ENCODE measurements at regions not wholly inside any gene's neighbourhood (a gene's known extent, or its start where the extent isn't known, plus 50 kb on each side); places are given as distances from the start of the nearest gene placed in this dataset.
"Not testable (repeated sequence)": the region's sequence is repeated elsewhere in the genome, so short reads cannot be mapped to it uniquely, and the experiment has no call there.

DNA sequence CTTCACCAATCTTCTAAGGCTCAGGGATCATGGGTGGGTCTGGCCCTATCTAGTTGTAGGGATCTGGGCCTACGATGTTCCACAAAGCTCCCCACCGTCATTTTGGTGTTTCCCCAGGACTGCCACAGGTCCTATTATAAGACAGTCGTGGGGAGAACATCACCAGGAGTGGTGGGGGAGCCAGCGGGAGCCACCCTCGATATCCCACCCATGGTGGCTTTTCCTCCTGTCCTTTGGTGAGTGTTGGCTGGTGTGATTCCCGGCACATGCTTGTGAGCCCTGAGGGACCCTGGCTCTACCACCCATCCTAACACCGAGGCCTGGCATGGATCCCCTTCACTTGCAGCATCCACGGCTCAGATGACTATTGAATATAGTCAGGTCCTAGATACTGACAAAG is 247.4 kb downstream of the ACTR3B start:
- DNase-seq (ENCODE audit: low spot score), result no peak

DNA sequence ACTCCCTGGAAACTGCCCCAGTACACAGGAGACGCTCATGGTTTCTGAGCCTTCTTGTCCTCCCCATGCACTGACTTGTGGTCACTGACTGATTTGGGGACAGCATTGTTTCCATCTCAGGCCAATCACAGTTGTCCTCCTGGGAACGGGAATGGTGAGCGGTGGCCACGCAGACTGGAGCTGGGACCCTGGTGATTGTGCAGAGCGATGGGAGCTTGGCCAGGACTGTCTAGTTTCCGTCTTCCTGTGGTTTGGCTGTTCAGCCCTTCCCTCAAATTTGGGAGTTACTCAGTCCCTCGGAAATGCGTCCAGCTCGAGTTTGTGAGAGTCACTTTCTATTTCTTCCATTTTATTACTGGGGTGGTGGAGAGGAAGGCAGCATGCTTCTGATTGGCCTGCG is 250.9 kb downstream of the ACTR3B start:
- no peak for DNase-seq (ENCODE audit: low spot score)

DNA sequence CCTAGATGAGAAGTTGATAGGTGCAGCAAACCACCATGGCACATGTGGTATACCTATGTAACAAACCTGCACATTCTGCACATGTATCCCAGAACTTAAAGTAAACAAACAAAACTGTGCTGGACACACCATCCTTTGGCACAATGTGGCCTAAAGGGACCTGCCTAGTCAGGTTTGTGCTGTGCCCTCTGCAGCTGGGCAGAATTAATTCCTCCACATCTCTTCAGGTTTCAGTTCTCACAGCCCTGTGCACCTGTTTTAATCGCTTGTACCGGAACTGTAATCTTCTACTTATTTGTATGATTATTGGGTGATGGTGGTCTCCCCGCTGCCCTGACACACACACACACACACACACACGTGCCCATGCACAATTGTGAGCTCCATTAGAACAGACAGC is 252.7 kb downstream of the ACTR3B start:
- no peak for DNase-seq (ENCODE audit: low spot score)

DNA sequence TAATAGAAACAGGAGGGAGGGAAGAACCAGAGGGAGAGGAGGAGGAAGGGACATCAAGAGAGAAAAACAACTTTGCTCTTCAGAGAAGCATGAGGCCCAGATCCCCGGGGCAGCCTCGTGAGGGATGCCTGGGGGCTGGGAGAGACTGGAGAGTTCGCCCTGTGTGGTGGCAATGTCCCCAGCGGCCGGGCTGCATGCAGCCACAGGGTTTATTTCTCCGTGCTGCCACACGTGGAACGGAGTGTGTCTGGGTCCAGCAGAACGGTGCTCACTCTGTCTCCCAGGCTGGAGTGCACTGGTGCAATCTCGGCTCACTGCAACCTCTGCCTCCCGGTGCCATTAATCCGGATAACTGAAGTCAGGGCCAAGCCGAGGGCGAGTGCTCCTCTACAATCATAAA is 257.7 kb downstream of the ACTR3B start:
- DNase-seq (ENCODE audit: low spot score), result no peak

DNA sequence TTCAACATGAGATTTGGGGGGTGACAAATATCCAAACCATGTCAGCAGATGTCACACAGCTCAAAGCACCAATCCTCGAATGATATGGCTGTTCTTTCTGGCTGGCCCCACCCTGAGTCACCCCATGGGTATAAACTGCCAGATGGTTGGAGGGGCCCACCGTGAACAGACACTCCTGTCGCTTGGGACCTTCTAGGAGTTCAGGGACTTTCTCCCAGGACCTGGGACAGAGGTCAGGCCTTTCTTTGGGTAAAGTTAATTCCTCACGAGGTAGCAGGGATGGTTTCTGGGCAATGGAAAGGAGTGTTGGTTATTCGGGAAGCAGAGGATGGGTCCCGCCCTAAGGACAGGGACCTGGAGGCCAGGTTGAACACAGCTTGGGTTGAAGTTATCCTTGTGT is 262.0 kb downstream of the ACTR3B start:
- no peak for DNase-seq (ENCODE audit: low spot score)

DNA sequence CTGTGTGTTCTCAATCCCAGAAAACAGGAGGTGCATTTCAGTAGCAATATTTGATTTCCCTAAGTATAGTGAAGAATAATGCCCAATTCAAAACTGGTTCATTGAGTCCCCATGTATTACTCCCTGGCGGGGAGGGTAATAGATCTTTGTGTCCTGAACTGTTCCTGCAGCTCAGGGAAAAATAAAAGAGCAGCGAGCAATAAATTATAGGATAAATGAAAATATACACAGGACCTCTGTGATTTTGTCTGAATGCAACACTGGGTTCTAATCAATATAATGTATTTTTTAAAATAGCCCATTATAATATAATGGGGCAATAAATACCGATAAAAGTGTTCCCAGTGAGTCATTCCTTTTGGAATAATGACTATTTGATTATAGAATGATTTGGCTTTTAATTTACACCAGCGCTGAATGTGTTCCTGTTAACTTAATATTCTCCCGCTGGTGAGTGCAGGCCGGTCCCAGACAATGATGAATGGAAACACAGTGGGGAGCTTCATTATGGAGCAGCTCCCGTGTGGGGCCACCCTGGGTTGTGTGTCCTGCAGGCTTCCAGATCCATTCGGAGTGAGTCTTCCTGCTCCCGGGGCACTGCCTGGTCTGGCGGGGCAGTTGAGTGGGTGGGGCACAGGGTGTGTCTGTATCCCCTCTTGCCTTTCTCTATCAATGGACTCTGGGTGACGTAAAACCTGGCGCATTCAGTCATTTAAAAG is 263.1 kb downstream of the ACTR3B start:
- no peak for DNase-seq (ENCODE audit: low spot score)

DNA sequence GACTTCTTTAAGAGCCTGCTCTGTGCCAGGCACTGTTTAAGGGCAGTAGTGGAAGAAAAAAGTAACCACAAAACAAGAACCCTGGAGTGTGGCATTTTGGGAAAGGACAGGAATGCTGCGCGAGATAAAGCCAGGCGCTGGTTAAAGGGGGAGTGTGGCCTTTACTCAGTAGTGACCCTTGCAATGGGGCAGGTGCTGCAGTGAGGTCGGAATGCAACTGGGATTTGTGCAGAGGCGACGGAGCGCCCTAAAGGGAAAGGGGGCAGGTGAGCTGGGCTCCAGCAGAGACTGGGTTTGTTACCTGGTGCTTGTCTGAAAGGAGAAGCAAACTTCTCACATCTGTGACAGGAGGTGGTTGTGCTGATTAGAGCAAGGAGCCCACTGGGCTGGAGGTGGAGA is 263.6 kb downstream of the ACTR3B start:
- DNase-seq (ENCODE audit: low spot score), result no peak

DNA sequence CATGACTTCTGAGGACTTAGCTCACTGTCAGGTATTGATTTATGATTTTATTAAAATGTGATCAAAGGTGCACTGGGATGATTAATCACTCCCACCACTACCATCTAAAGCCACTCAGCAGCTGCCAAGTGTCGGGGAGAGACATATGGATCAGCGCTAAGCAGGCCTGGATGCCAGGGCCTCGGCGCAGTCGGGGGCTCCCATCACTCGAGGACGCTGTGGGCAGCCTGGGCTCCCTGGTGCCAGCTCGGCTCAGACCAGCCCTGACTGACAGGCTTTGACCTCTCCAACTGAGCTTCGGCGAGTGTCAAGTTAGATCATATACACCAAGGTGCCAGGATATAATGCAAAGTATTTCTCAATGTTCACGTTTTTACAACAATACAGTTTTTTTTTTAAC is 267.7 kb downstream of the ACTR3B start:
- DNase-seq (ENCODE audit: low spot score), result no peak

DNA sequence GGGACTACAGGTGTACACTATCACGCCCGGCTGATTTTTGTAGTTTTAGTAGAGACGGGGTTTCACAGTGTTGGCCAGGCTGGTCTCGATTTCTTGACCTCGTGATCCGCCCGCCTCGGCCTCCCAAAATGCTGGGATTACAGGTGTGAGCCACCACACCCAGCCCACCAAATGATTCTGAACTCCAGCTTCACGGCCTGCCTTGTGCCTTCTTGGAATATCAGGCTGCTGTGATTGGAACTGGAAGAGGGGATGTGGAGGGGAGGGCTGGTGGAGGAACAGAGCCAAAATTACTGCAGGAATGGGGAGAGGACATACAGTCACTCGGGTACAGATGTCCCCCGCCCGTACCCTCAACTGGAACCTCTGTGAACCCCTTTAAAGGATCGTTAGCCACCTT is 268.4 kb downstream of the ACTR3B start:
- DNase-seq (ENCODE audit: low spot score), result no peak

DNA sequence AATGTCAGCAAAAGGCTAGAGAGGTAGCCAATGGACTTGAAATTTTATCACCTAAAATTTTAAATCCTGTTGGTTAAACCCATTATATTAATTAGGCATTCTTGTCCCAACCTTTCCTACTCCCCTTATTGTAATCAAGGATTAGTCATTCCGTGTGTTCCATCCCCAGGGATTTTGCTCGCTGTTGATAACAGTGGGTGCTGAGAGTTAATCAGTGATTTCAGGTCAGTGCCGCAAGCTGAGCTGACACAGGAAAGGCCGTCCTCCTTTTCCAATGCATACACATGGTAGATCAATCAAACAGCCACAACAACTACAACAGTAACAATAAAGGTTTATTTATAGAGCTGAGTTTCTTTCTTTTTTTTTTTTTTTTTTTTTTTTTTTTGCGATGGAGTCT is 271.4 kb downstream of the ACTR3B start:
- DNase-seq (ENCODE audit: low spot score), result no peak

DNA sequence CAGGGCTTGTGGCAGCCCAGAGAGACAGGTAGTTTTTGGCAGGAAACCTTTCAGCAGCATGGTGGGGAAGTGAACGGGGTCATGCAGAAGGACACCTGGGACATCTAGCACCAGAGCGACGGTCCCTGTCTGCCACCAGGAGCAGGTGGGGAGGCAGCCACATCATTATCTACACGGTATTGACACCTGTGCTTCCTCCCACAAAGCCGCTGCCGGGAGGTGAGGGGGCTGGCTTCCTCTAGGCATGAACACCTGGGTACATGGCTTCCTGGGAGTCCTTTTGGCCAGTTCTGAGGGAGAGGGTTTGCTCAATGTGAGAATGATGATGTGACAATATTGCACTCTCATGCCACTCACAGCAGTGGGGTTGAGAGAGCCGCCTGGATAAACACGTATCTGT is 275.2 kb downstream of the ACTR3B start:
- no peak for DNase-seq (ENCODE audit: low spot score)

DNA sequence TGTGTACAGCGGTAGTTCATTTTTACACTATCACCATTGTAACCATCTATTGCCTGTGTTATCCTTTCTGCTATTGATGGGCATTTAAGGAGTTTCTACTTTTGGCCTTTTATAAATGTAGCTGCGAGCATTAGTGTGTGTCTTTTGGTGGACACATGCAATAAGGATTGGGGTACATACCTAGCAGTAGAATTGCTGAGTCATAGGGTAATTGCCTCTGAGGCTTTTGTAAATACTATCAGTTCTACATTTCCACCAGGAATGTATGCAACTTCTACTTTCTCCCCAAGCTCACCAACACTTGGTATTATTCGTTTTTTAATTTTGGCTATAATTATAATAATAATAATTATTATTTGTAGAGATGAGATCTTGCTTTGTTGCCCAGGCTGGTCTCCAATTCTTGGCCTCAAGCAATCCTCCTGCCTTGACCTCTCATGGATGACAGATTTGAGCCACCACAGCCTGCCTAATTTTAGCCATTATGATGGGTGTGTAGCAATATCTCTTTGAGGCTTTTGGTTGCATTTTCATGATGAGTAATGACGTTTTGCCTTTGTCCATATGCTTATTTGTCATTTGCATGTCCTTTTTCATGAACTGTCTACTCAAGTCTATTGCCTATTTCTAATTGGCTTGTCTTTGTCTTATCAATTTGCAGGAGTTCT is 277.0 kb downstream of the ACTR3B start:
- no peak for DNase-seq (ENCODE audit: low spot score)

DNA sequence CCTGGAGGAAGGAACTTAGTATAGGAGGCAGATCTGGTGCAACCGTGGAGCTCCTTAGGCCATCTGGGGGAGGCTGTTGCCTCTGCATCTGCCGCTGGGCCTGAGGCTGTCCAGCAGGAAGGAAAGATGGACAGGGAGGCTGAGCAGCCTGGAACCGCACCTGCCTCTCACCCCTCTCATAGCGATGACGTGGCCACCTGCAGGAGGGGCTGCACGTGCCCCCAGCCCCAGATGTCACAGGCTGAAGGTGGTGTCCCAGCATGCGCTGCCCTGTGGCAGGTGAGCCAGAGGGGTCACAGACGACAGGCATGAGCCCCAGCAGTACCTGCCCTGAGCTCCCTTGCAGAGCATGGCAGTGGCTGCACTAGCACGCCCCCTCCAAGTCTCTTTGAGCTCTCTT is 283.9 kb downstream of the ACTR3B start:
- DNase-seq (ENCODE audit: low spot score), result no peak

DNA sequence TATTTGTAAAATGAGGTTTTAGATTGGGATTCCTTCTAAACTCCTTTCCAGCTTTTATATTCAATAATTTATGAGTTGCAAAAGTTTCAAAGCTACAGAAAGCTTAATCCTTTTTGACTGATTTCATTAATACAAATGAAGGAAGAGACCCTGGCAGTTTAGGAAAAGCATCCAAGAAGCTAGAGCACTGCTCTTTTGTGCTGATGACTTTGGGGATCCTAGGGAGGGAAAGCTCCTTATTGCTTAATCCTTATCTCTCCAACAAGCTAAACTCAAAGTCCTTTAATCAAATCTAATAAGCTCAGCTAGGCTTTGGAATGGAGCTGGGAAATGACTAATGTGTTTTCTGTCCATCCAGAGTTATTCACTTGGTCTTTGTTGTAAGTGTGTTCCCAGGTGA is 285.4 kb downstream of the ACTR3B start:
- no peak for DNase-seq (ENCODE audit: low spot score)

DNA sequence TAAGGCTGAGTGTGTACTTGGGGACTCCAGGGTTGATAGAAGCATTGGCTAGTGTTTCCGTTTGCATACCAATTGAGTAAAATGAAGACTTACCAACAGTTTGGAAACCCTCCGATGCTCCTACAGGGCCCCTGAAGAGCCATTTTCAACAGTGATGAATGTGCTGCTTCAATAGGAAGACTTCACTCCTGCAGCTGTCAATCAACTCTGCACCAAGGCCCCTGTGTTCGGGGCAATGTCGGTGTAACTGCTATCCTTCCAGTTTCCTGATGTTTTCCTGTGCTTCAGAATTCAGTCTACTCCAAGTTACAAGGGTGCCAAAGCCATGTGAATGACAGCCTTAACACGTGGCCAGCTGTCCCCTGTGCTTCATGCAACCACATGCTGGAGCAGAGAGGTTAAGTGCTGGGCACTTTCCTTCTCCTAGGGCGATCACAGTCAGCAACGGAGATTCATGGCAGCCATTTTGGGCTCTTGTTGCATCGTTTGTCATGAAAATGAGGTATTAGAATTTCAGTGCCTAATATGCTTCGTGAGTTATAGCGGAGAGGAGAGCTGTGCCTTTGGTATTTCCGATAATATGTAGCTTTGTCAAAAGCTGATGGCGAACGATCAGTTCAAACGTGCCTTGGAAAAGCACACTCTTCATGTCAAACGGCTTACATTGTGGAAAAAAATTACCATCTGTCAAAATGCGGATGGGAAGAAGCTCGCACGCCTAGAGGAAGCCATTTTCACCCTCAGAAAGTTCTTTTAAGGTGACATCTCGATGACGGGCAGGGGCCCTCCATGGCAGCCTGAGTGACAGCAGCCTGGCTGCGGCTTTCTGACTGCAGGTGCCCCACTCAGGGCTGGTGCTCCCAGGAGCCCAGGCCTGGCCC is 287.8 kb downstream of the ACTR3B start:
- DNase-seq (ENCODE audit: low spot score), result no peak

DNA sequence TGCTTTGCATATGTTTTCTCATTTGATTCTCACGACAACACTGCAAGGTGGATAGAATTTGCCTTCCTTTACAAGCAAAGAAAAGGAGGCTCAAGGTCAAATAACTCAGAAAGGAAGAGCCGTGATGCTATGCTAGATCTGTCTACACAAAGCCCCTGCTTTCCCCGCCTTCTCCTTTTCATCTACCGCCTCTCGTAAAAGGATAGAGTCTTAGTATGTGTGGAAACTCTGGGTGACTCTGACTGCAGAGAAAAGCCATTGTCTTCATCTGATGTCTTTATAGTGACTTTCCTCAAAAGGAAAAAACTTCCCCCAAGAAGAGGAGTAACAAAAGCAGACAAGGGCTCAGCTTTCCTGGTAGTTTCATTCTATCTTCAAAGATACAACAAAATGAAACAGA is 292.7 kb downstream of the ACTR3B start:
- DNase-seq (ENCODE audit: low spot score), result no peak

DNA sequence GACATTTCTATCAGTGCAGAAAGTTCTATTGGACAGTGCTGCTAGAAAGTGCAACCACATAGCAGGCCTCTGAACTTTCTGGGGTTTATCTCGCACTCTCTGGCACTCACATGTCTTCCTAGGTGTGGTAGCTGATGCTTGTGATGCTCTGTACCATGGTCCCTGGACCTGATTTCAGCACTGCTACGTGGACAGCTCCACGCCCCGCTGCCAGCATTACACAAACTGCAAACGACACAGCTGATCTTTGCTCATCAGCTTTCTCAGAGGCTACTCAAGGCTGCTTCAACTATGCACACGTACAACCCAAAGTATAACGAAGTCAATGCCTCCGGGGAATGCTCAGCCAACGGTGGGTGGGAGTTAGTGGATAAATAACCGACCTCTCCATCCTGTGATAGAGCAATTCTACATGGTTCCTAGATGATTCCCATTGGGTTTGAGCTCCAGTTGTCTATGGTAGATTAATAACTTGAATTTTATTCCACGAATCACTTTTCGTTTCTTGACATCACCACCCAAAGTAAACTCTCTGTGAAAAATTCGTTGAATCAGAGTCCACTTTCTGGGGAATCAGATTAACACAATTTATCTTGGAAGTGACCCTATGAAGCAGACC is 302.5 kb downstream of the ACTR3B start:
- DNase-seq (ENCODE audit: low spot score), result no peak

DNA sequence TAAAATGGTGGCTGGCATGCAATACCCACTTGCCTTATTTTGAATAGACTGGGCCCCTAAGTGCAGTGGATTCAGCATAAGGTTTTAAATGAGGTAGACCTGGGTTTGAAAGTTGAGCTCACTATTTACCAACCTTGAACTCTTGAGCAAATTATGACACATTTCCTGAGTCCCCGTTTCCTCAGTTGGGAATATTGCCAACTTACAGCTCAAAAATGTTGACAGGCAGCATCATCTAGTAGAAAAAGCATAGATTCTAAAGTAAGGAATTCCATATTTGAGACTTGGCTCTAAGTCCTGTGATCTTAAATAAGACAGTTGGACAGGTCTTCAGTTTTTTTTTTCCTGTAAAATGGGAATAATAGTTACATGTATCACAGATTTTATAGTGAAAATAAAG is 305.5 kb downstream of the ACTR3B start:
- no peak for DNase-seq (ENCODE audit: low spot score)

DNA sequence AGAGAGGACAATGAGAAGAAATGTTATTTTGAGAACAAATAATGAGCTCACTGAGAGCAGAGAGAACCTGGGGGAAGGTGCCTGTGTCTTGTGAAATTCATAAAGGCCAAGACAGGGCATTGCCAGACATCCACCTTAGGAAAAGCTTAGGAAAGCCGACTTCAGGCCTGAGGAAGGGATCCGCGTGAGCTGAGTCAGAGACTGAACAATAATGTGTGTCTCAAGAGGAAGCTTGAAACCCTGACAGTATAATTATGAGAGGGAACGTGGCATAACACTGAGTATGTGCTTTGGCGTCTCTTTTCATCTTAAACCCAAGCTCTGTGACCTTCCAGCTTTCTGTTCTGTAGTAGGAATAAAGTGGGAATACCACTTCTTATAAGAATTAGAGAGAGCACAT is 307.2 kb downstream of the ACTR3B start:
- DNase-seq (ENCODE audit: low spot score), result no peak

DNA sequence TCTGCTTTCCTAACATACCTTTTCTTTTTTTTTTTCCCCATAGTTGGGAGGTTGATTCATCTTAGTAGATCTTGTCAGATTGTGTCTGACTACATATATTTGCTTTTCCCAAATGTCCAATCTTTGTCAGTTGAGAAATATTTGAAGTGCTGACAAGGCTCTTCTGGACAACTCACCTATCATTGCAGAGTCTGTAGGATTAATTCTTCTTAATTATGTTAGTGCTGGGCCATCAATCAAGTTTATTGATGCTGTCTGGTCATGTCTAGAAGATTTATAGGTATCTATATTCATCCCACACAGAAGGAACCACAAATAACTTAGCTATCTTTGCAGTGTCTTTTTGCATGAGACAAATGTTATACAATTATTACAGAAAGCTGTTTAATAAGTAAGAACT is 310.6 kb downstream of the ACTR3B start:
- DNase-seq (ENCODE audit: low spot score), result no peak

DNA sequence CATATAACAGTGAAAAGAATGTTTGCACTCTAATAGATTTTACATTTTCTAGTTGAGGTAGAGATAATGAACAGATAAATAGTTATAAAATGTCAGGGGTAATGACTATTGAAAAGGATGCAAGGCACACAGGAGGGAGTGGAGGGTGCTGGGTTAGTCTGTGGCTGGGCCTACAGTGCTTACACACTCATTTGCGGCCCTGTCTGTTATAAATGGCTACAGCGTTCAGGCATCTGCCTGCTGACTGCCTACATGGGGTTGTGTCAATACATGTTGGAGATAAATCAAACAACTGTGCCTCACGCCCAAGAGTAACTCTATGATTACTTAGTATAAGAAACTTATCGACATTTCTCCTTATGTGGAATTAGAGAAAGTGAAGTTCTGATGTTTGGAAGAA is 313.3 kb downstream of the ACTR3B start:
- no peak for DNase-seq (ENCODE audit: low spot score)

DNA sequence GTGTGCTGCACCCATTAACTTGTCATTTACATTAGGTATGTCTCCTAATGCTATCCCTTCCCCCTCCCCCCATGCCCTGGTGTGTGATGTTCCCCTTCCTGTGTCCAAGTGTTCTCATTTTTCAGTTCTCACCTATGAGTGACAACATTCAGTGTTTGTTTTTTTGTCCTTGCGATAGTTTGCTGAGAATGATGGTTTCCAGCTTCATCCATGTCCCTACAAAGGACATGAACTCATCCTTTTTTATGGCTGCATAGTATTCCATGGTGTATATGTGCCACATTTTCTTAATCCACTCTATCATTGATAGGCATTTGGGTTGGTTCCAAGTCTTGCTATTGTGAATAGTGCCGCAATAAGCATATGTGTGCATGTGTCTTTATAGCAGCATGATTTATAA is 316.7 kb downstream of the ACTR3B start:
- not testable (repeated sequence) for DNase-seq (ENCODE audit: low spot score)

DNA sequence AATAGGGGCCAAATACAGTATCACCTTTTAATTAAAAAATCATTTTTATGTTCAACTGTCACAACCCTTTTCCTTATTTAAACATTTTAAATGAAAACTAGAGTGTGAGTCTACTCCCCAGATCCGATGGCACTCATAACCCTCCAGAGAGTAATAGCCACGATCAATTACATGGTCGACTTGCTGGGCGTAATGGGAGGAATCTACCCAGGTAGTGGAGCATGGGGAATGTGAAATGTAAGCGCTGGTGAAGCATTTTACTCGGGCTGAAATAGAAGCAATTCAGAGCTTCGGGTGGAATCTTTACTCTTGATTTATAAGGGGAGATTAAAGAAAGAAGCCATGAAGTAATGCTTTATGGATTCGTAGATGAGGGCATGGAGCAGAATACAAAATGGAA is 321.9 kb downstream of the ACTR3B start:
- DNase-seq (ENCODE audit: low spot score), result no peak
